AG04450 (cell line): ENCODE measurements at regions not wholly inside any gene's neighbourhood (a gene's known extent, or its start where the extent isn't known, plus 50 kb on each side); places are given as distances from the start of the nearest gene placed in this dataset.

ENCODE experiments used
- CTCF ChIA-PET: fragments of 300-600, 350-600 bp; formaldehyde crosslinking; extraction: SDS; loops from one replicate; lab custom pipeline; 2022; ENCODE audit warnings: antibody characterized with exemption, inconsistent platforms; lab: Charles Lee
- POLR2A ChIA-PET: fragments of 350-600 bp; formaldehyde crosslinking; extraction: SDS; loops from one replicate; lab custom pipeline; 2021; ENCODE audit warnings: antibody characterized with exemption, inconsistent platforms; lab: Yijun Ruan, JAX
- DNase-seq: peaks from one replicate; pipeline ENCODE4 v3.0.0-alpha.2; 2011; ENCODE audit warnings: low read depth, low spot score
- H3K27ac ChIP-seq: one replicate; pipeline ENCODE4 v1.5.1; 2012; ENCODE audit warnings: low read depth, low read length, control low read depth
- H3K27me3 ChIP-seq: one replicate; pipeline ENCODE4 v1.6.0; 2012; ENCODE audit warnings: low read length; ENCODE audit not compliant: control insufficient read depth, insufficient read depth
- H3K4me3 ChIP-seq: 2 replicates; pipeline ENCODE4 v1.5.1; 2011; ENCODE audit warnings: mild to moderate bottlenecking, low read depth, low read length, control low read depth
- H3K9me3 ChIP-seq: 2 replicates; pipeline ENCODE4 v1.5.1; 2012; ENCODE audit warnings: low read length; ENCODE audit not compliant: control insufficient read depth, insufficient read depth
- TF ChIP-seq, protein P1 (sequence below): IDR thresholded peaks from 2 replicates; pipeline ENCODE4 v1.5.1; 2011; ENCODE audit warnings: low read depth, low read length, control low read depth, inconsistent platforms

DNA sequence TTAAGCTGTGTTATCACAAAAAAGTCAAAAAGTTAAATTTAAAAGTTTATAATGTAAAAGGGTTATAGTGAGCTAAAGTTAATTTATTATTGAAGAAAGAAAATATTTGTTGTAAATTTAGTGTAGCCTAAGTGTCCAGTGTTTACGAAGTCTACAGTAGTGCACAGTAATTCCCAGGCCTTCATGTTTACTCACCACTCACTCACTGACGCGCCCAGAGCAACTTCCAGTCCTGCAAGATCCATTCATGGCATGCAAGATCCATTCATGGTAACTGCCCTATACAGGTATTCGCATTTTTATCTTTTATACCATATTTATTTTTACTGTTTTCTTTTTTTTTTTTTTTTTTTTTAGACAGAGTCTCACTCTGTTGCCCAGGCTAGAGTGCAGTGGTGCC lies 69.5 kb downstream of the TPRA1 start:
- H3K27ac ChIP-seq, result no peak overlapping the region
- H3K9me3 ChIP-seq, result no peaks in the 10 kb centered on the region
- no peak for DNase-seq
- CTCF ChIA-PET, result no interaction called here
- H3K27me3 ChIP-seq, result peaks cover 6% of the 10 kb centered on the region
- POLR2A ChIA-PET, result interaction anchor here (0.7 kb wide), 1 partner anchor 470 kb away, joined by 3 read pairs; no protein-coding TSS in a partner anchor
- TF ChIP-seq, protein P1, sequence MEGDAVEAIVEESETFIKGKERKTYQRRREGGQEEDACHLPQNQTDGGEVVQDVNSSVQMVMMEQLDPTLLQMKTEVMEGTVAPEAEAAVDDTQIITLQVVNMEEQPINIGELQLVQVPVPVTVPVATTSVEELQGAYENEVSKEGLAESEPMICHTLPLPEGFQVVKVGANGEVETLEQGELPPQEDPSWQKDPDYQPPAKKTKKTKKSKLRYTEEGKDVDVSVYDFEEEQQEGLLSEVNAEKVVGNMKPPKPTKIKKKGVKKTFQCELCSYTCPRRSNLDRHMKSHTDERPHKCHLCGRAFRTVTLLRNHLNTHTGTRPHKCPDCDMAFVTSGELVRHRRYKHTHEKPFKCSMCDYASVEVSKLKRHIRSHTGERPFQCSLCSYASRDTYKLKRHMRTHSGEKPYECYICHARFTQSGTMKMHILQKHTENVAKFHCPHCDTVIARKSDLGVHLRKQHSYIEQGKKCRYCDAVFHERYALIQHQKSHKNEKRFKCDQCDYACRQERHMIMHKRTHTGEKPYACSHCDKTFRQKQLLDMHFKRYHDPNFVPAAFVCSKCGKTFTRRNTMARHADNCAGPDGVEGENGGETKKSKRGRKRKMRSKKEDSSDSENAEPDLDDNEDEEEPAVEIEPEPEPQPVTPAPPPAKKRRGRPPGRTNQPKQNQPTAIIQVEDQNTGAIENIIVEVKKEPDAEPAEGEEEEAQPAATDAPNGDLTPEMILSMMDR, result no peak
- no peak overlapping the region for H3K4me3 ChIP-seq

DNA sequence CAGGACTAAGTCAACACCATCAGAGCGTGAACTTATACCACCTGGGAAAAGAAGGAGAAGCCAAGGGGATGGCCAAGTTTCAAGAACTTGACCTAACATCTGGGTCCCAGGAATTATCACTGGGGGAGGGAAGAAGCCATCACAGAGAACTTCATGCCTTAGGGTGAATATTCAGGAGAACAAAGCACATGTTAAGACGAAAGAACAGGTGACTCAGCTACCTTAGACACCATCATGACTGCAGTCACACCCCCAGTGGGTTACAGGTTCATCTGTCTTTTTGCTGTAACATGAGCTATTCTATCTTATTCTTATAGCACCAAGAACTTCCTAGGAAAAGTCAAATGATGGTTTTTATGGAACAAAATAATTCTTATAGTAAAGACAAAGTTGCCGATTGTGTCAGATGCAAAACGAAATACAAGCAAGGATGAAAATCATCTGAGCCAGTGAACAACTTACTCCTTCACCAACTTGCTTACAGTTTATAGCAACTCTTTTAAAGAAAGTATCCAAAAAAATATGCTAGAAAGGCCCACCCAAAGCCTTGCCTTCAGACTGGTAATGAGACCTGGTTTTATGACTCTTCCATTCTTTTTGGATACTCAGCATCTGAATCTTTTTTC lies 72.0 kb downstream of the TPRA1 start:
- no peak overlapping the region for H3K4me3 ChIP-seq
- CTCF ChIA-PET, result no interaction called here
- TF ChIP-seq, protein P1, result no peak
- no peak overlapping the region for H3K27ac ChIP-seq
- no peak for DNase-seq
- POLR2A ChIA-PET, result no interaction called here
- peaks cover 3% of the 10 kb centered on the region for H3K27me3 ChIP-seq
- H3K9me3 ChIP-seq, result no peaks in the 10 kb centered on the region

DNA sequence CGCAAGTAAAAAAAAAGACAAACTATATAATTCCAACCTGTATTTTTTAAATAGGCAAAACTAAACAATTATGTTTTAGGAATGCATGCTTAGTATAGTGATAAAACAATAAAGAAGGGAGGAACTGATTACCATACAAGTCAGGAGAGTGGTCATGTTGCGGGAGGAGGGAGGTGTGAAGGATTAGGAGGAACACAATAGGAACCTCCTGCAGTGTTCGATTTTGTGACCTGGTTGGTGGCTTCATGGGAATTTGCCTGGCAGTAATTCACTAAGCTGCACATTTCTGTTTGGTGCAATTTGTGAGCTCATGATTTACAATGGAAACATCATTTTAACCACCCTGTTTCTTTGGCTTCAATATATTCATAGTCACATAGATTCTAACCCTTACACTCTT lies 78.3 kb downstream of the TPRA1 start:
- ChIA-PET POLR2A (no interaction called here), CTCF (no interaction called here)
- Histone ChIP-seq H3K27ac (no peak overlapping the region), H3K27me3 (no peaks in the 10 kb centered on the region), H3K4me3 (no peak overlapping the region), H3K9me3 (no peaks in the 10 kb centered on the region)
- TF ChIP-seq, protein P1, result no peak
- DNase-seq, result no peak

DNA sequence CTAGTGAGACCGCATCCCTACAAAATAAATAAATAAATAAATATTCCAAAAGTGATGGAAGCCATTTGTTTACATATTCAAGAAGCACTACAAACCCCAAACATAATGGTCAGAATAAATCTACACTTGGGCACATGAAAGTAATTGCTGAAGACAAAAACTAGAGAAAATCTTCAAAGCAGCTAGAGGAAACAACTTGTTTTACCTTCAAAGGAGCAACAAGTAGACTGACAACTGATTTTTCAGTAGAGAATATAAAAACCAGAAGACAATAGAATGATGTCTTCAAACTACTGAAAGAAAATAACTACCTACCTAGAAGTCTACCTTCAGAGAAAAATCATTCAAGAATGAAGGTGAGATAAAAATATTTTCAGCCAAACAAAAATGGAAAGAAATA lies 89.4 kb downstream of the TPRA1 start:
- TF ChIP-seq, protein P1, result no peak
- H3K27ac ChIP-seq, result no peak overlapping the region
- H3K4me3 ChIP-seq, result no peak overlapping the region
- no peaks in the 10 kb centered on the region for H3K9me3 ChIP-seq
- no peak for DNase-seq
- POLR2A ChIA-PET, result no interaction called here
- H3K27me3 ChIP-seq, result peaks cover 3% of the 10 kb centered on the region
- CTCF ChIA-PET, result no interaction called here

DNA sequence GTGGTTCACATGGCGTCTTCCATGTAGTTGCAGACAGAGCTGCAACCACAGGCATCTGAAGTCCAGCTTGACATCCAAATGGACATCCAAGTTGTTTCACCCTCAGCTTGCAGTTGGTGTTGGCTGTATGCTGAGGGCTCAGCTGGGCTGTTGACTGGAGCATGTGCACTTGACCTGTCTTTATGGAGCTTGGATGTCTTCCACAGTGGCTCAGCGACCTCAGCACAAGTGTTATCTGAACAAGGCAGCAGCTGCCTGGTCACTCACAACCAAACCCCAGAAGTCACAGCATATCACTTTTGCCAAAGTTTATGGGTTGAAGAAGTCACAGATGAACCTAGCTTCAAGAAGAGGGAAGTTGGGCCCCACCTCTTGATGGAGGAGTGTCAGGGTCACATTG lies 92.9 kb downstream of the TPRA1 start:
- ChIA-PET POLR2A (no interaction called here), CTCF (no interaction called here)
- TF ChIP-seq, protein P1, result no peak
- no peaks in the 10 kb centered on the region for H3K9me3 ChIP-seq
- H3K4me3 ChIP-seq, result no peak overlapping the region
- H3K27ac ChIP-seq, result no peak overlapping the region
- peaks cover 5% of the 10 kb centered on the region for H3K27me3 ChIP-seq
- no peak for DNase-seq
